Right lobe of liver (tissue), 4 donors: ENCODE measurements at regions not wholly inside any gene's neighbourhood (a gene's known extent, or its start where the extent isn't known, plus 50 kb on each side); places are given as distances from the start of the nearest gene placed in this dataset.

ENCODE experiments used
- POLR2A ChIP-seq: fragments of 450-650 bp; IDR thresholded peaks from one replicate; pipeline ENCODE4 v1.6.1; 2017; ENCODE audit warnings: antibody characterized with exemption, mild to moderate bottlenecking
- TF ChIP-seq, protein P1 (sequence below), 4 donors: fragments of 200-600 bp in 3 of 4; fragments of 450-650 bp in 1 of 4; IDR thresholded peaks; one replicate each; pipeline versions ENCODE4 v1.5.1 to v1.8.0; 2016 to 2022; ENCODE audit warnings: antibody characterized with exemption in 4 of 4, mild to moderate bottlenecking in 2 of 4
- donor health status: DM: no; HTN: no; CAD: no.
- donor health status: DM: no; HTN: no; CAD: no.
- donor health status: DM: no; HTN: yes; CAD: no.

DNA sequence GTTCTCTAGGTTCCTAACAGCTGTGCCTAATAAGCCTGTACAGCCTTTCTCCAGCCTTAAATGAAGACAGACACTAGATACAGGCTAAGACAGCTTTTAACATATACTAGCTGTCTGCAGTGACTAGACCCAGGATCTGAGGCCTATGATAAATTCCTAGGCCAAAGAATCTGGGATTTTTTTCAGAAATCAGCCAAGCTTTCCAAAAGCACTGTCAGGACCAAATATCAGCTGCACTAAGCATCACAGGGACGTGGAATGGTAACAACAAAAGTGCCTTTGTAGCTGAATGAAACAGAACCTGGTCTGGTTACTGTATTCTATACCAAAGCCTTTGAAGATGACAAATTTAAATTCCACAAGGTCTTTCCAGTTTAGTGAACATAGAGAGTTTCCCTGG is 77.9 kb upstream of the DOCK9 start:
- TF ChIP-seq, protein P1, sequence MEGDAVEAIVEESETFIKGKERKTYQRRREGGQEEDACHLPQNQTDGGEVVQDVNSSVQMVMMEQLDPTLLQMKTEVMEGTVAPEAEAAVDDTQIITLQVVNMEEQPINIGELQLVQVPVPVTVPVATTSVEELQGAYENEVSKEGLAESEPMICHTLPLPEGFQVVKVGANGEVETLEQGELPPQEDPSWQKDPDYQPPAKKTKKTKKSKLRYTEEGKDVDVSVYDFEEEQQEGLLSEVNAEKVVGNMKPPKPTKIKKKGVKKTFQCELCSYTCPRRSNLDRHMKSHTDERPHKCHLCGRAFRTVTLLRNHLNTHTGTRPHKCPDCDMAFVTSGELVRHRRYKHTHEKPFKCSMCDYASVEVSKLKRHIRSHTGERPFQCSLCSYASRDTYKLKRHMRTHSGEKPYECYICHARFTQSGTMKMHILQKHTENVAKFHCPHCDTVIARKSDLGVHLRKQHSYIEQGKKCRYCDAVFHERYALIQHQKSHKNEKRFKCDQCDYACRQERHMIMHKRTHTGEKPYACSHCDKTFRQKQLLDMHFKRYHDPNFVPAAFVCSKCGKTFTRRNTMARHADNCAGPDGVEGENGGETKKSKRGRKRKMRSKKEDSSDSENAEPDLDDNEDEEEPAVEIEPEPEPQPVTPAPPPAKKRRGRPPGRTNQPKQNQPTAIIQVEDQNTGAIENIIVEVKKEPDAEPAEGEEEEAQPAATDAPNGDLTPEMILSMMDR (IDR thresholded peaks at IDR 0.05) = no peak
- no peak for TF ChIP-seq POLR2A
